ENCODE measurements at regions not wholly inside any gene's neighbourhood (a gene's known extent, or its start where the extent isn't known, plus 50 kb on each side); places are given as distances from the start of the nearest gene placed in this dataset.

DNA sequence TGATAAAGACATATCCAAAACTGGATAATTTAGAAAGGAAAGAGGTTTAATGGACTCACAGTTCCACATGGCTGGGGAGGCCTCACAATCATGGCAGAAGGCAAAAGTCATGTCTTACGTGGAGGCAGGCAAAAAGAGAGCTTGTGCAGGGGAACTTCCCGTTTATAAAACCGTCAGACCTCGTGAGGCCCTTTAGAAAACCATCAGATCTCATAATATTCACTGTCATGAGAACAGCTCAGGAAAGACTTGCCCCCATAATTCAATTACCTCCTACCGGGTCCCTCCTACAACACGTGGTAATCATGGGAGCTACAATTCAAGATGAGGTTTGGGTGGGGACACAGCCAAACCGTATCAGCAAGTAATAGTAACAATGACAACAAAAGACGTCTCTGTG, 88.2 kb upstream of the SLC25A33 start:
- TF ChIP-seq CTCF (IDR thresholded peaks at IDR 0.05) (no peak), CBFB (CRISPR knock-in tag; IDR thresholded peaks at IDR 0.05; ENCODE audit: low read depth) (no peak), E2F4 (CRISPR knock-in tag; IDR thresholded peaks at IDR 0.05; ENCODE audit: borderline replicate concordance, low read depth) (no peak), ARID4B (CRISPR knock-in tag; IDR thresholded peaks at IDR 0.05; ENCODE audit: borderline replicate concordance) (no peak), PREB (CRISPR knock-in tag; IDR thresholded peaks at IDR 0.05; ENCODE audit: borderline replicate concordance) (no peak), ZNF396 (CRISPR knock-in tag; IDR thresholded peaks at IDR 0.05; ENCODE audit: borderline replicate concordance) (no peak), SMAD3 (CRISPR knock-in tag; IDR thresholded peaks at IDR 0.05; ENCODE audit: borderline replicate concordance) (no peak), NFATC4 (CRISPR knock-in tag; IDR thresholded peaks at IDR 0.05) (no peak)
- TF ChIP-seq, protein P1, sequence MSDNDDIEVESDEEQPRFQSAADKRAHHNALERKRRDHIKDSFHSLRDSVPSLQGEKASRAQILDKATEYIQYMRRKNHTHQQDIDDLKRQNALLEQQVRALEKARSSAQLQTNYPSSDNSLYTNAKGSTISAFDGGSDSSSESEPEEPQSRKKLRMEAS (CRISPR knock-in tag; IDR thresholded peaks at IDR 0.05), result no peak
- TF ChIP-seq, protein P2, sequence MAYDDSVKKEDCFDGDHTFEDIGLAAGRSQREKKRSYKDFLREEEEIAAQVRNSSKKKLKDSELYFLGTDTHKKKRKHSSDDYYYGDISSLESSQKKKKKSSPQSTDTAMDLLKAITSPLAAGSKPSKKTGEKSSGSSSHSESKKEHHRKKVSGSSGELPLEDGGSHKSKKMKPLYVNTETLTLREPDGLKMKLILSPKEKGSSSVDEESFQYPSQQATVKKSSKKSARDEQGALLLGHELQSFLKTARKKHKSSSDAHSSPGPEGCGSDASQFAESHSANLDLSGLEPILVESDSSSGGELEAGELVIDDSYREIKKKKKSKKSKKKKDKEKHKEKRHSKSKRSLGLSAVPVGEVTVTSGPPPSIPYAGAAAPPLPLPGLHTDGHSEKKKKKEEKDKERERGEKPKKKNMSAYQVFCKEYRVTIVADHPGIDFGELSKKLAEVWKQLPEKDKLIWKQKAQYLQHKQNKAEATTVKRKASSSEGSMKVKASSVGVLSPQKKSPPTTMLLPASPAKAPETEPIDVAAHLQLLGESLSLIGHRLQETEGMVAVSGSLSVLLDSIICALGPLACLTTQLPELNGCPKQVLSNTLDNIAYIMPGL (CRISPR knock-in tag; IDR thresholded peaks at IDR 0.05), result no peak

All from WTC11 (cell line).